Cardiac fibroblast (primary cell): ENCODE measurements at regions not wholly inside any gene's neighbourhood (a gene's known extent, or its start where the extent isn't known, plus 50 kb on each side); places are given as distances from the start of the nearest gene placed in this dataset.
"Not testable (repeated sequence)": the region's sequence is repeated elsewhere in the genome, so short reads cannot be mapped to it uniquely, and the experiment has no call there.

Experiments
- DNase-seq, 2 donors: peaks; one replicate each; pipeline versions ENCODE4 v3.0.0 to v3.0.0-alpha.2; 2010; ENCODE audit warnings: low read depth in 2 of 2
- H3K4me3 ChIP-seq, 2 donors: replicated peaks in 1 of 2; 1 replicate in 1 of 2; 2 replicates in 1 of 2; pipeline ENCODE4 v1.5.1; 2011; ENCODE audit warnings: low read depth in 2 of 2, low read length in 2 of 2, mild to moderate bottlenecking in 2 of 2, moderate library complexity in 1 of 2
- TF ChIP-seq, protein P1 (sequence below): IDR thresholded peaks from one replicate; pipeline ENCODE4 v1.5.1; 2011; ENCODE audit warnings: low read depth, mild to moderate bottlenecking, low read length, inconsistent platforms

DNA sequence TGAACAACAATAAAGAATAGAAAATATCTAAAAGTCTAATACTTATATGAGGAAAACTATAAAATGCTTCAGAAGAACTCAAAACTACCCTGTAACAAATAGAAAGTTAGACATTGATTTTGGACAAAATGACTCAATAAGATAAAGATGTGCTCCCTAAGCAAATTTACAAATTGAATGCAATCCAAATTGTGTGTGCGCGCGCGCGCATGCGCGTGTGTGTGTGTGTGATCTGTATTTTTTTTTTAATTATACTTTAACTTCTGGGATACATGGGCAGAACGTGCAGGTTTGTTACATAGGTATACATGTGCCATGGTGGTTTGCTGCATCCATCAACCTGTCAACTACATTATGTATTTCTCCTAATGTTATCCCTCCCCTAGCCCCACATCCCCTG, 320.8 kb upstream of the INTU start:
- TF ChIP-seq, protein P1, sequence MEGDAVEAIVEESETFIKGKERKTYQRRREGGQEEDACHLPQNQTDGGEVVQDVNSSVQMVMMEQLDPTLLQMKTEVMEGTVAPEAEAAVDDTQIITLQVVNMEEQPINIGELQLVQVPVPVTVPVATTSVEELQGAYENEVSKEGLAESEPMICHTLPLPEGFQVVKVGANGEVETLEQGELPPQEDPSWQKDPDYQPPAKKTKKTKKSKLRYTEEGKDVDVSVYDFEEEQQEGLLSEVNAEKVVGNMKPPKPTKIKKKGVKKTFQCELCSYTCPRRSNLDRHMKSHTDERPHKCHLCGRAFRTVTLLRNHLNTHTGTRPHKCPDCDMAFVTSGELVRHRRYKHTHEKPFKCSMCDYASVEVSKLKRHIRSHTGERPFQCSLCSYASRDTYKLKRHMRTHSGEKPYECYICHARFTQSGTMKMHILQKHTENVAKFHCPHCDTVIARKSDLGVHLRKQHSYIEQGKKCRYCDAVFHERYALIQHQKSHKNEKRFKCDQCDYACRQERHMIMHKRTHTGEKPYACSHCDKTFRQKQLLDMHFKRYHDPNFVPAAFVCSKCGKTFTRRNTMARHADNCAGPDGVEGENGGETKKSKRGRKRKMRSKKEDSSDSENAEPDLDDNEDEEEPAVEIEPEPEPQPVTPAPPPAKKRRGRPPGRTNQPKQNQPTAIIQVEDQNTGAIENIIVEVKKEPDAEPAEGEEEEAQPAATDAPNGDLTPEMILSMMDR, result no peak
- DNase-seq, result no peak
- H3K4me3 ChIP-seq, result no peak overlapping the region

GRCh38 chr4:127313767-127314166, 319.0 kb upstream of the INTU start:
- no peak for DNase-seq
- H3K4me3 ChIP-seq, result no peak overlapping the region
- TF ChIP-seq, protein P1, result no peak

DNA sequence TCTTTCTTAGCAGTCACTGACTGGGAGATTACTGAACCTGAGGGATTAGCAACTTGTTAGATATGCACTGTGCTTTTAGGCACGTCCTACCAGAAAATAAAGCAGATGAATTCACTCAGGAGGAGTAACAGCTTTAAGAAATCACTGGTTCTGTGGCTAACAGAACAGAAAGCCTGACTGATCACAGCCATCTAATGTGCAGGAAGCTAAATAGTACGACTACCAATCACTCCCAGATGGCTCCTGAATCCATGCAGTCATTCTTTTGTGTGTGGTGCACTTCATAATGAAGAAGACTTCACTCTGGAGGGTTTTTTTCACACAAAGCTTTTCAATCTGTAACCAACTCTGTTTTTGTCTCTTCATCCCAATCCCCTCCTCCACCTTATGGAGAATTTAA, 305.3 kb upstream of the INTU start:
- no peak overlapping the region for H3K4me3 ChIP-seq
- no peak for DNase-seq
- TF ChIP-seq, protein P1, result no peak

DNA sequence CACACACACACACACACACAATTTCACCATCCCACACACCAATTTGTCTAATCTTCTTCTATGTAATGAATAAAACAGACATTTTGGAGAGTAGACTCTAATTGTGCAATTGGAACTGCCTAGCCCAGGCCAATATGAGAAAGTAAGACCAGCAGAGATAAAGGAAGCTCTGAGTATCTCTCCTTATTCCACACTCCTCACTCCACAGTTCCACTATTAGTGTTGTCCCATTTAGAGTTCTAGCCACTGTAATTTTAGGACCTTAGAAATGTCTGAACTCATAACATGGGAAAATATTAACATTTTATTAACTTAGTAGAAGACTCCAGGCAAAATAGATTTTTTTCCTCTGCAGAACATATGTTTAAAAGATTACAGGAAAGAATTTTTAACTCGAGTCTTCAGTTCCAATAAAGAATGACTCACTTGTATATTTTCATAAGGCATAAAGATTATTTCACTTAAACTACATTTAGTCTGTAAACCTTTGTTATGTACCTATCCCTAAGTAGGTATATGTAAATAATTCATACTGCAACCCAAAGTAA, 297.6 kb upstream of the INTU start:
- H3K4me3 ChIP-seq, result no peak overlapping the region

GRCh38 chr4:127335732-127336131, 297.0 kb upstream of the INTU start:
- H3K4me3 ChIP-seq, result no peak overlapping the region
- TF ChIP-seq, protein P1, result no peak
- DNase-seq, result no peak

More for the DNA sequence above, 297.6 kb upstream of the INTU start:
- DNase-seq, result no peak
- TF ChIP-seq, protein P1, result no peak

DNA sequence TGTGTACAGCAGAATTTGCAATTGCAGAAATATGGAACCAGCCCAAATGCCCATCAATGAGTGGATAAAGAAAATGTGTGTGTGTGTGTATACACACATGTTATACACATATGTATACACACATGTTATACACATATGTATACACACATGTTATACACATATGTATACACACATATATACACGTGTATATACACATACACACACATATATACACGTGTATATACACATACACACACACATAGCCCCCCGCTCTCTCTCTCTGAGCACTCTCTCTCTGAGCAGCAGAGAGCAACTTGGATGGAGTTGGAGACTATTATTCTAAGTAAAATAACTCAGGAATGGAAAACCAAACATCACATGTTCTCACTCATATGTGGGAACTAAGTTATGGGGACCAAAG, 289.6 kb upstream of the INTU start:
- DNase-seq, H3K4me3 ChIP-seq: not testable (repeated sequence)

DNA sequence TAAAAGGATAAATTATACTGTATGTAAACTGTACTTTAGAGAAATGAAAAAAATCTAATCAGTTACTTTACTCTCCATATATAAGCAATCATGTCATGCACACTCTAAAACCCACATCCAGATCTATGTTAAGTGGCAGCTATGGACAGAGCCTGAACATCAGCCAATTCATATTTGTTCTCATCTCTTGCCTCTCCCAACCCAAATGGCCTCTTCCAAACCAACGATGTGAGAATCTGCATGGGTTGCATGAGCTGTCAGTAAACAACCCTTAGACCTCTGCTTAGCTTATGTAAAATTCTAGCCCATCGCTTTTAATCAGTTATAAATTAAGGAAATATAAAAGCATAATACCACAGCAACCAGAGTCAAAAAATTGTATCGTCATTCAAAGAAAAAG, 288.7 kb upstream of the INTU start:
- H3K4me3 ChIP-seq, result no peak overlapping the region
- TF ChIP-seq, protein P1, result no peak
- no peak for DNase-seq
